Psoas muscle (tissue), 7 donors: ENCODE measurements at regions not wholly inside any gene's neighbourhood (a gene's known extent, or its start where the extent isn't known, plus 50 kb on each side); places are given as distances from the start of the nearest gene placed in this dataset.

Source experiments
- ATAC-seq, 4 donors: fragments of 200-7000 bp; cut with Tn5 transposase; one replicate each; pipeline ENCODE4 v1.9.1; 2020; ENCODE audit warnings: moderate library complexity in 3 of 4, mild to moderate bottlenecking in 2 of 4
- DNase-seq, 2 donors: peaks; one replicate each; pipeline ENCODE4 v3.0.0-alpha.2; 2020
- H3K27ac ChIP-seq: fragments of 200-600 bp; one replicate; pipeline ENCODE4 v1.8.0; 2022
- H3K27me3 ChIP-seq, 3 donors: fragments of 200-600 bp in 1 of 3; one replicate each; pipeline versions ENCODE4 v1.6.1 to v1.8.0; 2013 to 2022; ENCODE audit warnings: low read length in 2 of 3, mild to moderate bottlenecking in 2 of 3, moderate library complexity in 1 of 3; ENCODE audit not compliant: insufficient read depth in 3 of 3
- H3K36me3 ChIP-seq, 2 donors: fragments of 200-600 bp in 1 of 2; one replicate each; pipeline versions ENCODE4 v1.6.1 to v1.8.0; 2013 to 2022; ENCODE audit warnings: low read depth in 1 of 2, mild to moderate bottlenecking in 1 of 2, moderate library complexity in 1 of 2; ENCODE audit not compliant: insufficient read depth in 1 of 2
- H3K4me1 ChIP-seq: fragments of 200-600 bp; one replicate; pipeline ENCODE4 v1.8.0; 2022
- H3K4me3 ChIP-seq: fragments of 200-600 bp; one replicate; pipeline ENCODE4 v1.8.0; 2022; ENCODE audit warnings: mild to moderate bottlenecking
- H3K9me3 ChIP-seq: fragments of 200-600 bp; one replicate; pipeline ENCODE4 v1.8.0; 2022
- WGBS, 3 donors: extraction: QIAGEN DNeasy Blood & Tissue Kit; methylation state at CpG; one replicate each; pipeline versions ENCODE4 v1.1.6 to v1.1.7; 2013; 5-methylcytosine and 5-hydroxymethylcytosine counted together
- intact Hi-C, 2 donors: fragments of 100-400 bp; cut with DNase I; formaldehyde crosslinking; loops; one replicate each; pipeline versions ENCODE4 v1.11.0 to v1.14.2; 2022
- TF ChIP-seq, protein P1 (sequence below): fragments of 200-600 bp; IDR thresholded peaks from one replicate; pipeline ENCODE4 v1.8.0; 2022; ENCODE audit warnings: antibody characterized with exemption
- donor health status: healthy with polysubstance abuse.
- donor health status: DM: no; HTN: no; CAD: no; lungs with moderate emphysema.
- donor health status: Bipolar disorder and iron deficiency.
- donor health status: healthy.
- donor health status: DM: yes; HTN: yes; CAD: no.
- donor health status: DM: no; HTN: no; CAD: no.
- donor health status: DM: yes; HTN: yes; CAD: no.

- Histone ChIP-seq H3K36me3 (no peaks in the 10 kb centered on the region), H3K9me3 (no peaks in the 10 kb centered on the region), H3K27me3 (no peaks in the 10 kb centered on the region), H3K4me1 (no peaks in the 10 kb centered on the region), H3K4me3 (no peak overlapping the region), H3K27ac (no peak overlapping the region)
- ATAC-seq (no peak), DNase-seq (no peak)
- 71 to 78% (median 76%) methylated on average over 6 of the region's 6 CpGs for WGBS, 3 donors
- intact Hi-C loops: no loop called here
- TF ChIP-seq, protein P1, sequence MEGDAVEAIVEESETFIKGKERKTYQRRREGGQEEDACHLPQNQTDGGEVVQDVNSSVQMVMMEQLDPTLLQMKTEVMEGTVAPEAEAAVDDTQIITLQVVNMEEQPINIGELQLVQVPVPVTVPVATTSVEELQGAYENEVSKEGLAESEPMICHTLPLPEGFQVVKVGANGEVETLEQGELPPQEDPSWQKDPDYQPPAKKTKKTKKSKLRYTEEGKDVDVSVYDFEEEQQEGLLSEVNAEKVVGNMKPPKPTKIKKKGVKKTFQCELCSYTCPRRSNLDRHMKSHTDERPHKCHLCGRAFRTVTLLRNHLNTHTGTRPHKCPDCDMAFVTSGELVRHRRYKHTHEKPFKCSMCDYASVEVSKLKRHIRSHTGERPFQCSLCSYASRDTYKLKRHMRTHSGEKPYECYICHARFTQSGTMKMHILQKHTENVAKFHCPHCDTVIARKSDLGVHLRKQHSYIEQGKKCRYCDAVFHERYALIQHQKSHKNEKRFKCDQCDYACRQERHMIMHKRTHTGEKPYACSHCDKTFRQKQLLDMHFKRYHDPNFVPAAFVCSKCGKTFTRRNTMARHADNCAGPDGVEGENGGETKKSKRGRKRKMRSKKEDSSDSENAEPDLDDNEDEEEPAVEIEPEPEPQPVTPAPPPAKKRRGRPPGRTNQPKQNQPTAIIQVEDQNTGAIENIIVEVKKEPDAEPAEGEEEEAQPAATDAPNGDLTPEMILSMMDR: no peak
These were observed 97.3 kb upstream of the BCL2L14 start for GRCh38 chr12:11973396-11973795.

- Histone ChIP-seq H3K9me3 (no peaks in the 10 kb centered on the region), H3K4me3 (no peak overlapping the region), H3K27me3 (no peaks in the 10 kb centered on the region), H3K36me3 (no peaks in the 10 kb centered on the region), H3K4me1 (no peaks in the 10 kb centered on the region), H3K27ac (no peak overlapping the region)
- TF ChIP-seq, protein P1: no peak
- 56 to 63% (median 62%) methylated on average over 4 of the region's 4 CpGs for WGBS, 3 donors
- DNase-seq (no peak), ATAC-seq (no peak)
- intact Hi-C loops: no loop called here
These were observed 94.7 kb upstream of the BCL2L14 start for GRCh38 chr12:11976005-11976404.

DNA sequence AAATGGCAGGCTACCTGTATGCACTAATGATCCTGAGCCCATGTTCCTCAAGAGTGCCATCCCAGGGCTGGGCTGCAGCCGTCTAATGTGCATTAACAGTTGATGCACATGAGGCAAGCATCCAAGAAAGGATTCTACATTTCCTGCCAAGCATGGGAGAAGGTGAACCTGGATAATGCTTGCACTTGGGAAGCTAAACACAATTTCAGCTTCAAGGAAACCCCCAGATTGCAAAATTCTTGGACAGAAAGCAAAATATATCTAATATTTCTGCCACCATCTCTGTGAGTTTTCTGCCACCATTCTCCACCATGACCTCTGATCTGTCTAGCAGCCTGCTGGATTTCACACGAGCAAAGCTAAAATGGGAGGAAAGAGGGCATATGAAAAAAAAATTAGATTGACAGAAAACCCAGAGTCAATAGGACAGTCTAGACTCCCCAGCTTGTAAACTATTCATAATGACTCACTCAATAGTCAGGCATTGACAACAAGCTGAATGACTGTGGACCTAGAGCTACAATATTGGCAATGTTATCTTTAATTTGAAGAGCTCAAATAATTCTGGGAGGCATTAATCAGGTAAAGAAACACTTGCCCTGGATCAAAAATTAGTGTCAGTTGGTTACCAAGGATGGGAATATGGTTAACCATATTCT, 91.9 kb upstream of the BCL2L14 start:
- no peak overlapping the region for H3K27ac ChIP-seq
- WGBS, 3 donors: 50 to 69% (median 60%) methylated on average over 2 of the region's 2 CpGs
- TF ChIP-seq, protein P1: no peak
- no peak overlapping the region for H3K4me3 ChIP-seq
- no peaks in the 10 kb centered on the region for H3K9me3 ChIP-seq
- ATAC-seq (no peak), DNase-seq (no peak)
- H3K27me3 ChIP-seq: no peaks in the 10 kb centered on the region
- intact Hi-C loops: no loop called here
- H3K36me3 ChIP-seq: no peaks in the 10 kb centered on the region
- H3K4me1 ChIP-seq: no peaks in the 10 kb centered on the region

DNA sequence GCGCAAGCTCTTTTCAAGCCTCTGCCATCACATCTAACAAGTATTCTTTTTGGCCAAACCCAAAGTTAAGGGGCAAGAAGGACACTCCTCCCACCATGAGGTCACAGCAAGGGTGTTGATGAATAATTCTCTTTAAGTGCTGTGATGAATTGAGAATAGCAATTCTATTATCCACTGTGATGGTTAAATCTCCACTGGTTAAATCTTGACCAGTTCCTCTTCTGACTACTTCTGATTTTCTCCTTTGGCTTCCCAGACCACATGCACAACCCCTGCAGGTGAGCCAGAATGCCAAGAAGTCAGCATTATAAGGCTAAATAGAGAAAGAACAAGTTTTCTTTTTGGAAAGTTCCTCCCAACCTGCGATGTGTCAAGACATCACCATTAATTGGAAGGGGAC, 90.6 kb upstream of the BCL2L14 start:
- H3K4me3 ChIP-seq: no peak overlapping the region
- H3K36me3 ChIP-seq: no peaks in the 10 kb centered on the region
- H3K9me3 ChIP-seq: no peaks in the 10 kb centered on the region
- no peak overlapping the region for H3K27ac ChIP-seq
- ATAC-seq: no peak
- H3K4me1 ChIP-seq: no peaks in the 10 kb centered on the region
- intact Hi-C loops: no loop called here
- TF ChIP-seq, protein P1: no peak
- DNase-seq: no peak
- no peaks in the 10 kb centered on the region for H3K27me3 ChIP-seq
- WGBS, 3 donors: 96 to 99% (median 96%) methylated on average over 2 of the region's 2 CpGs

DNA sequence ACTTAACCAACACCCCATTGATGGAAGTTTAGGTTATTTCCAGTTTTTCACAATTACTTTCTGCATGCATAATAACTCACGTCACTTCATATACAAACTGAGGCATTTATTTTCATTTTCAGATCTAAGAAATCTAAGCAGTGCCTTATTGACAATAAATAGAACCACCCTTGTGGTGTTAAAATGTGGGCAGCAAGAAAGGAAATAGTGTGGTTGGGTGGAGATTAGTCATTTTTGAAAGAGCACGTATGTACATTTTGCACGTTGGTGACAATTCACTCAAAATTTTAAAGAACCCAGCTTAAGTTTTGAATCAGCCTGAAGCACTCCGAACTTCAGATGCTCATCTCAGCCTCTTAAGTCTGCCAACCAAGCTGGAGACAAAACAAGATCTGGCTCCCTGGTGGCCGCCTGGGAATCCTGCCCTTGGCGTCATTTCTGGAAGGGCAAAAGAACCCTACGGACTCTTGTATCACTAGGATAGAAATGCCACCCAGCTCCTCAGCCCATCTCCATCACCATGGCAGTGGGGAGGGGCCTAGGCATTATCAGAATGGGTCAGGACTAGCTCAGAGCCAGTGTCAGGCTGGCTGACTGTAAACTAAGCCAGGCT, 89.5 kb upstream of the BCL2L14 start:
- 37 to 52% (median 38%) methylated on average over 7 of the region's 7 CpGs for WGBS, 3 donors

More for the DNA sequence above, 89.5 kb upstream of the BCL2L14 start:
- intact Hi-C loops: no loop called here
- Histone ChIP-seq H3K36me3 (no peaks in the 10 kb centered on the region), H3K4me3 (no peak overlapping the region), H3K9me3 (no peaks in the 10 kb centered on the region), H3K27ac (no peak overlapping the region), H3K4me1 (no peaks in the 10 kb centered on the region), H3K27me3 (no peaks in the 10 kb centered on the region)
- TF ChIP-seq, protein P1: no peak
- no peak for DNase-seq
- no peak for ATAC-seq
